HepG2 (cell line): ENCODE measurements at regions not wholly inside any gene's neighbourhood (a gene's known extent, or its start where the extent isn't known, plus 50 kb on each side); places are given as distances from the start of the nearest gene placed in this dataset.

ENCODE experiments used
- ATAC-seq: fragments of 200-7000 bp; cut with Tn5 transposase; 3 replicates; pipeline ENCODE4 v1.9.1; 2020; ENCODE audit warnings: mild to moderate bottlenecking, moderate library complexity
- BruUV-seq: library from RNA; stranded (reverse); fragments of 400-500 nt; replicated peaks from 2 replicates; lab custom pipeline; 2021; lab: Mats Ljungman, UMichigan
- CTCF ChIA-PET: fragments of 300-600 bp; formaldehyde crosslinking; extraction: SDS; loops from one replicate; lab custom pipeline; 2021; ENCODE audit warnings: low total read pairs, inconsistent platforms, low intra/inter-chr PET ratio; lab: Yijun Ruan, JAX
- POLR2A ChIA-PET: fragments of 350-600 bp; sonication (Branson Sonifier 250); formaldehyde crosslinking; loops from one replicate; lab custom pipeline; 2020; ENCODE audit warnings: antibody characterized with exemption, inconsistent platforms; lab: Yijun Ruan, JAX
- DNase-seq: peaks from one replicate; pipeline ENCODE4 v3.0.0-alpha.2; 2015; ENCODE audit warnings: low spot score
- FAIRE-seq: peaks from 3 replicates; lab custom pipeline; 2011; peaks lifted over from hg19 to GRCh38; lab: Jason Lieb, UNC
- H2AFZ ChIP-seq: one replicate; pipeline ENCODE4 v1.6.1; 2011; ENCODE audit warnings: low read length, inconsistent platforms
- H3K27ac ChIP-seq: fragments of 300-600 bp; 3 replicates; pipeline ENCODE4 v1.8.0; 2011; ENCODE audit warnings: mixed run types, mild to moderate bottlenecking, mixed read lengths, low read length, inconsistent platforms; ENCODE audit not compliant: insufficient read depth; ENCODE audit errors: extremely low read length
- H3K27me3 ChIP-seq, 2 experiments: fragments of 200-600 bp in 1 of 2; 2 replicates in 1 of 2; 3 replicates in 1 of 2; pipeline versions ENCODE4 v1.6.0 to v1.8.0; 2011; ENCODE audit warnings: low read length in 2 of 2, mild to moderate bottlenecking in 2 of 2, moderate library complexity in 2 of 2, inconsistent platforms in 1 of 2; ENCODE audit not compliant: insufficient read depth in 2 of 2, control insufficient read depth in 1 of 2
- H3K36me3 ChIP-seq, 2 experiments: fragments of 200-600 bp in 1 of 2; replicated peaks in 1 of 2; 2 replicates in 1 of 2; 3 replicates in 1 of 2; pipeline versions ENCODE4 v1.5.1 to v1.8.0; 2011; ENCODE audit warnings: low read length in 2 of 2, inconsistent platforms in 1 of 2; ENCODE audit not compliant: insufficient read depth in 2 of 2, control insufficient read depth in 1 of 2
- H3K4me1 ChIP-seq: 2 replicates; pipeline ENCODE4 v1.5.1; 2012; ENCODE audit warnings: low read length, inconsistent platforms; ENCODE audit not compliant: insufficient read depth
- H3K4me2 ChIP-seq: 2 replicates; pipeline ENCODE4 v1.6.0; 2011; ENCODE audit warnings: low read depth, low read length, inconsistent platforms
- H3K4me3 ChIP-seq, 3 experiments: fragments of 200-600 bp in 1 of 3; sonication (generic), shearing (Covaris generic) in 1 of 3; replicated peaks in 1 of 3; 2 replicates each; pipeline ENCODE4 v1.5.1; 2011 to 2016; ENCODE audit warnings: low read length in 3 of 3, inconsistent platforms in 2 of 3, low read depth in 2 of 3, mild to moderate bottlenecking in 2 of 3, control low read depth in 1 of 3, mixed read lengths in 1 of 3; ENCODE audit not compliant: insufficient read depth in 1 of 3
- H3K79me2 ChIP-seq: one replicate; pipeline ENCODE4 v1.6.1; 2011; ENCODE audit warnings: low read length, inconsistent platforms; ENCODE audit not compliant: insufficient read depth
- H3K9ac ChIP-seq: 2 replicates; pipeline ENCODE4 v1.6.0; 2011; ENCODE audit warnings: mild to moderate bottlenecking, low read depth, low read length, inconsistent platforms; ENCODE audit not compliant: insufficient read depth
- H3K9me3 ChIP-seq: 2 replicates; pipeline ENCODE4 v1.5.1; 2012; ENCODE audit warnings: mild to moderate bottlenecking, low read length
- H4K20me1 ChIP-seq: 2 replicates; pipeline ENCODE4 v1.6.0; 2011; ENCODE audit warnings: inconsistent platforms, mild to moderate bottlenecking, low read length, moderate library complexity; ENCODE audit not compliant: insufficient read depth
- CBX2 ChIP-seq, 2 experiments: fragments of 200-600 bp in 1 of 2; sonication (generic); formaldehyde crosslinking in 1 of 2; IDR thresholded peaks; 2 replicates each; pipeline versions ENCODE4 v1.7.0 to v1.8.1; 2018 to 2022; ENCODE audit warnings: low read depth in 2 of 2, low read length in 1 of 2, mild to moderate bottlenecking in 1 of 2, missing genetic modification reagents in 1 of 2
- CEBPG ChIP-seq: IDR thresholded peaks from 2 replicates; pipeline ENCODE4 v1.6.1; 2016
- GTF2F1 ChIP-seq: fragments of 150-350 bp; IDR thresholded peaks from 2 replicates; pipeline ENCODE4 v1.6.1; 2014; ENCODE audit warnings: low read length
- HDAC1 ChIP-seq: sonication (generic); formaldehyde crosslinking; IDR thresholded peaks from 2 replicates; pipeline ENCODE4 v1.5.1; 2020; ENCODE audit warnings: mild to moderate bottlenecking, missing genetic modification reagents
- MAFF ChIP-seq: IDR thresholded peaks from 2 replicates; pipeline ENCODE4 v1.6.1; 2011; ENCODE audit warnings: low read depth, low read length, improper control_type of control experiment
- REXO4 ChIP-seq: sonication (generic); formaldehyde crosslinking; IDR thresholded peaks from 2 replicates; pipeline ENCODE4 v1.8.0; 2022; ENCODE audit warnings: missing genetic modification reagents, mild to moderate bottlenecking, borderline replicate concordance
- RFX3 ChIP-seq: IDR thresholded peaks from 2 replicates; pipeline ENCODE4 v1.6.1; 2016; ENCODE audit warnings: missing biosample characterization, missing genetic modification reagents
- TBX2 ChIP-seq: sonication (generic); formaldehyde crosslinking; IDR thresholded peaks from 2 replicates; pipeline ENCODE4 v1.5.0; 2020; ENCODE audit warnings: missing genetic modification reagents, mild to moderate bottlenecking, borderline replicate concordance
- TBX3 ChIP-seq: fragments of 450-650 bp; IDR thresholded peaks from 2 replicates; pipeline ENCODE4 v1.6.1; 2017; ENCODE audit warnings: antibody characterized with exemption, mild to moderate bottlenecking, inconsistent platforms, borderline replicate concordance
- TFAP4 ChIP-seq: sonication (generic); IDR thresholded peaks from 2 replicates; pipeline ENCODE4 v1.6.1; 2016; ENCODE audit warnings: low read depth, borderline replicate concordance
- ZBTB33 ChIP-seq: sonication (generic); formaldehyde crosslinking; IDR thresholded peaks from 2 replicates; pipeline ENCODE4 v1.4.0; 2020; ENCODE audit warnings: missing genetic modification reagents
- ZFP90 ChIP-seq: sonication (generic); formaldehyde crosslinking; IDR thresholded peaks from 2 replicates; pipeline ENCODE4 v1.8.0; 2022; ENCODE audit warnings: missing genetic modification reagents, mild to moderate bottlenecking, inconsistent platforms, borderline replicate concordance
- ZNF234 ChIP-seq: sonication (generic); formaldehyde crosslinking; conservative IDR thresholded peaks from 2 replicates; pipeline ENCODE4 v1.5.1; 2020; ENCODE audit warnings: mild to moderate bottlenecking, missing genetic modification reagents
- ZNF274 ChIP-seq: sonication (generic); formaldehyde crosslinking; IDR thresholded peaks from 2 replicates; pipeline ENCODE4 v1.5.1; 2020; ENCODE audit warnings: mild to moderate bottlenecking, missing genetic modification reagents
- ZNF501 ChIP-seq: sonication (generic); formaldehyde crosslinking; IDR thresholded peaks from 2 replicates; pipeline ENCODE4 v1.5.1; 2020; ENCODE audit warnings: mild to moderate bottlenecking, moderate library complexity, missing genetic modification reagents
- ZNF660 ChIP-seq: sonication (generic); formaldehyde crosslinking; IDR thresholded peaks from 2 replicates; pipeline ENCODE4 v1.5.1; 2020; ENCODE audit warnings: mild to moderate bottlenecking, low read depth, missing genetic modification reagents, borderline replicate concordance
- ZNF710 ChIP-seq: sonication (generic); formaldehyde crosslinking; IDR thresholded peaks from 2 replicates; pipeline ENCODE4 v1.5.0; 2020; ENCODE audit warnings: mild to moderate bottlenecking, missing genetic modification reagents, borderline replicate concordance
- ZNF713 ChIP-seq: sonication (generic); formaldehyde crosslinking; IDR thresholded peaks from 2 replicates; pipeline ENCODE4 v1.4.0; 2020; ENCODE audit warnings: mild to moderate bottlenecking, missing genetic modification reagents
- WGBS: methylation state at CpG from one replicate; pipeline ENCODE4 v1.1.6; 2017; ENCODE audit warnings: low lambda C conversion rate; 5-methylcytosine and 5-hydroxymethylcytosine counted together
- in situ Hi-C: cut with HindIII; loops from 2 replicates; pipeline ENCODE4 v1.10.0; 2017; ENCODE audit warnings: low pct_unique_long_range_greater_than_20kb; ENCODE audit not compliant: extremely low pct_ligation_motif_present
- intact Hi-C: fragments of 100-400 bp; cut with micrococcal nuclease; formaldehyde crosslinking; loops from one replicate; pipeline ENCODE4 v1.10.0; 2022; ENCODE audit not compliant: unreplicated experiment
- TF ChIP-seq, protein P1 (sequence below): sonication (generic); formaldehyde crosslinking; IDR thresholded peaks from 2 replicates; pipeline ENCODE4 v1.4.0; 2020; ENCODE audit warnings: low read depth, mild to moderate bottlenecking, missing genetic modification reagents

DNA sequence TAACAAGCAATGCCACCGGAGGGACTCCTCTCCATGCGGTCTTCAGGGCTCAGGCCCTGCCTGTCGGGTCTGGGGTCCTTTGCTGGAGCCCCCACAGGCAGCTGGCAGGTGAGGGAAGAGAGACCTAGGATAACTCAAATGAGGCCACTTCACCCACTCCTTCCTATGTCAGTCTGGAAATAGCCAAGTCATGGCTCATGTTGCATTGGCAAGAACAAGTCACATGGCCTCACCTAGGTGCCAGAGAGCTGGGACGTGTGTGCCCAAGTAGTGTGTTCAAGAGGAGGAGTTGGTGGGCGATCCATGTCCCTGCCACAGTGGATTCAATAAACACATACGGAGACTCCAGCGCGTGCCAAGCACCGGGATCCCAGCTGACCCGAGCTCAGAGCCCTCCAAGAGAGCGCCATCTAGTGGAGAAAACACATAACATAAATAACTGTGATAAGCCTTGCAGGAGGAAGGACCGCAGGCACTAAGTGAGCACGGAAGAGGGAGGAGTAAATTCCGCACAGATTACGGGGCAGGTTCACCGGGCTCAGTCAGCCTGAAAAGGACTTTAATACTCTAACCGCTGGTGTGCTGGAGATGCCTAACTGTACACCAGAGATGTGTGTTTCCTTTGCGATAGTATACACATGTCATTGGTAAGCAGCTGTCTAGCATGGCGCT lies 580.8 kb downstream of the CCDC171 start:
- FAIRE-seq: peak; percentile 56
- intact Hi-C loops: loop anchor here (1.0 to 5.0 kb wide), 2 partner anchors 91 to 260 kb away; no protein-coding TSS in a partner anchor
- ChIA-PET CTCF (interaction anchor here (1.2 to 2.0 kb wide), 2 partner anchors 260 to 297 kb away, joined by 3 to 14 read pairs; no protein-coding TSS in a partner anchor), POLR2A (no interaction called here)
- H3K79me2 ChIP-seq: no peaks in the 10 kb centered on the region
- H3K4me3 ChIP-seq: no peak overlapping the region
- no peaks in the 10 kb centered on the region for H3K27me3 ChIP-seq
- H3K36me3 ChIP-seq: no peaks in the 10 kb centered on the region
- peak; percentile 97 for ATAC-seq
- H3K27ac ChIP-seq: no peak overlapping the region
- peak; percentile 63 for DNase-seq
- no peak overlapping the region for H3K9ac ChIP-seq
- H3K4me1 ChIP-seq: no peaks in the 10 kb centered on the region
- H4K20me1 ChIP-seq: no peaks in the 10 kb centered on the region
- in situ Hi-C loops: loop anchor here (25.0 kb wide), 1 partner anchor 246 kb away; no protein-coding TSS in a partner anchor
- H3K9me3 ChIP-seq: no peaks in the 10 kb centered on the region
- 0 out of 2 replicates have a peak overlapping the region, but pooled peaks have one; percentile 1 for H3K4me2 ChIP-seq
- H2AFZ ChIP-seq: no peak overlapping the region
- WGBS: 7% methylated on average over 15 of the region's 19 CpGs
- no TSS peak for BruUV-seq
- no peak for TF ChIP-seq ZNF234
- no peak for TF ChIP-seq ZFP90 (CRISPR knock-in tag)
- TF ChIP-seq ZNF274 (CRISPR knock-in tag): no peak
- no peak for TF ChIP-seq CEBPG (CRISPR knock-in tag)
- TF ChIP-seq ZNF501: no peak
- no peak for TF ChIP-seq TBX2 (CRISPR knock-in tag)
- TF ChIP-seq RFX3: no peak
- TF ChIP-seq GTF2F1: no peak
- no peak for TF ChIP-seq TBX3
- peak; percentile 76; the same call in 1 of the 2 replicates for TF ChIP-seq TFAP4
- TF ChIP-seq ZNF713 (CRISPR knock-in tag): no peak
- TF ChIP-seq ZBTB33 (CRISPR knock-in tag): no peak
- no peak for TF ChIP-seq REXO4 (CRISPR knock-in tag)
- TF ChIP-seq HDAC1 (CRISPR knock-in tag): no peak
- TF ChIP-seq MAFF: no peak
- no peak for TF ChIP-seq CBX2 (IDR thresholded peaks at IDR 0.05; ENCODE audit: low read depth, low read length)
- TF ChIP-seq CBX2 (CRISPR knock-in tag; IDR thresholded peaks at IDR 0.05; ENCODE audit: low read depth): no peak
- TF ChIP-seq ZNF710 (CRISPR knock-in tag): no peak
- no peak for TF ChIP-seq ZNF660 (CRISPR knock-in tag)
- TF ChIP-seq, protein P1, sequence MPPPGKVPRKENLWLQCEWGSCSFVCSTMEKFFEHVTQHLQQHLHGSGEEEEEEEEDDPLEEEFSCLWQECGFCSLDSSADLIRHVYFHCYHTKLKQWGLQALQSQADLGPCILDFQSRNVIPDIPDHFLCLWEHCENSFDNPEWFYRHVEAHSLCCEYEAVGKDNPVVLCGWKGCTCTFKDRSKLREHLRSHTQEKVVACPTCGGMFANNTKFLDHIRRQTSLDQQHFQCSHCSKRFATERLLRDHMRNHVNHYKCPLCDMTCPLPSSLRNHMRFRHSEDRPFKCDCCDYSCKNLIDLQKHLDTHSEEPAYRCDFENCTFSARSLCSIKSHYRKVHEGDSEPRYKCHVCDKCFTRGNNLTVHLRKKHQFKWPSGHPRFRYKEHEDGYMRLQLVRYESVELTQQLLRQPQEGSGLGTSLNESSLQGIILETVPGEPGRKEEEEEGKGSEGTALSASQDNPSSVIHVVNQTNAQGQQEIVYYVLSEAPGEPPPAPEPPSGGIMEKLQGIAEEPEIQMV: no peak
